ENCODE measurements at regions not wholly inside any gene's neighbourhood (a gene's known extent, or its start where the extent isn't known, plus 50 kb on each side); places are given as distances from the start of the nearest gene placed in this dataset.

- ChIA-PET POLR2A (no interaction called here), CTCF (interaction anchor here (1.6 kb wide), 1 partner anchor 61 kb away, joined by 3 read pairs; no protein-coding TSS in a partner anchor), RAD21 (ENCODE audit: unreplicated experiment) (no interaction called here), SMC1A (ENCODE audit: uncharacterized antibody, unreplicated experiment) (no interaction called here)
- Histone ChIP-seq H3K4me1 (ENCODE audit: control insufficient read depth, insufficient read depth, low read length) (no peaks in the 10 kb centered on the region), H4K20me1 (ENCODE audit: control insufficient read depth, insufficient read depth) (no peaks in the 10 kb centered on the region), H3K36me3 (ENCODE audit: control insufficient read depth in 2 of 2, insufficient read depth in 2 of 2, low read length in 1 of 2) (no peaks in the 10 kb centered on the region), H3K27ac (ENCODE audit: control insufficient read depth, insufficient read depth) (no peak overlapping the region), H3K4me2 (ENCODE audit: control insufficient read depth, insufficient read depth) (no peak overlapping the region), H3K79me2 (ENCODE audit: control insufficient read depth, insufficient read depth, low read length) (no peaks in the 10 kb centered on the region), H3K4me3 (no peak overlapping the region), H2AFZ (ENCODE audit: control insufficient read depth, low read depth, low read length) (no peak overlapping the region), H3K9me3 (replicated peaks; ENCODE audit: control insufficient read depth, insufficient read depth, low read length) (no peaks in the 10 kb centered on the region), H3K9ac (ENCODE audit: control insufficient read depth, insufficient read depth, low read length) (no peak overlapping the region), H3K27me3 (replicated peaks in 1 of 2; ENCODE audit: control insufficient read depth in 2 of 2, insufficient read depth in 2 of 2, low read length in 1 of 2) (no peaks in the 10 kb centered on the region)
- FAIRE-seq (no peak), ATAC-seq (no peak), DNase-seq (ENCODE audit: low read depth, low spot score) (no peak)
- WGBS (ENCODE audit: insufficient coverage, insufficient replicate concordance, low lambda C conversion rate, missing lambda C conversion rate), result 39% methylated on average over 1 of the region's 1 CpG
- BruUV-seq (replicated peaks), result no TSS peak
- intact Hi-C loops (cut with micrococcal nuclease; ENCODE audit: unreplicated experiment) (no loop called here), in situ Hi-C loops (cut with MboI) (no loop called here)
- TF ChIP-seq NFIC (IDR thresholded peaks at IDR 0.05; ENCODE audit: low read depth, low read length), result no peak
- TF ChIP-seq BMI1 (IDR thresholded peaks at IDR 0.05; ENCODE audit: borderline replicate concordance), result no peak
- no peak for TF ChIP-seq SRF (IDR thresholded peaks at IDR 0.05; ENCODE audit: low read depth in 2 of 2, low read length in 2 of 2)
- TF ChIP-seq TARDBP (IDR thresholded peaks at IDR 0.05; ENCODE audit: borderline replicate concordance), result no peak
- TF ChIP-seq, protein P1, sequence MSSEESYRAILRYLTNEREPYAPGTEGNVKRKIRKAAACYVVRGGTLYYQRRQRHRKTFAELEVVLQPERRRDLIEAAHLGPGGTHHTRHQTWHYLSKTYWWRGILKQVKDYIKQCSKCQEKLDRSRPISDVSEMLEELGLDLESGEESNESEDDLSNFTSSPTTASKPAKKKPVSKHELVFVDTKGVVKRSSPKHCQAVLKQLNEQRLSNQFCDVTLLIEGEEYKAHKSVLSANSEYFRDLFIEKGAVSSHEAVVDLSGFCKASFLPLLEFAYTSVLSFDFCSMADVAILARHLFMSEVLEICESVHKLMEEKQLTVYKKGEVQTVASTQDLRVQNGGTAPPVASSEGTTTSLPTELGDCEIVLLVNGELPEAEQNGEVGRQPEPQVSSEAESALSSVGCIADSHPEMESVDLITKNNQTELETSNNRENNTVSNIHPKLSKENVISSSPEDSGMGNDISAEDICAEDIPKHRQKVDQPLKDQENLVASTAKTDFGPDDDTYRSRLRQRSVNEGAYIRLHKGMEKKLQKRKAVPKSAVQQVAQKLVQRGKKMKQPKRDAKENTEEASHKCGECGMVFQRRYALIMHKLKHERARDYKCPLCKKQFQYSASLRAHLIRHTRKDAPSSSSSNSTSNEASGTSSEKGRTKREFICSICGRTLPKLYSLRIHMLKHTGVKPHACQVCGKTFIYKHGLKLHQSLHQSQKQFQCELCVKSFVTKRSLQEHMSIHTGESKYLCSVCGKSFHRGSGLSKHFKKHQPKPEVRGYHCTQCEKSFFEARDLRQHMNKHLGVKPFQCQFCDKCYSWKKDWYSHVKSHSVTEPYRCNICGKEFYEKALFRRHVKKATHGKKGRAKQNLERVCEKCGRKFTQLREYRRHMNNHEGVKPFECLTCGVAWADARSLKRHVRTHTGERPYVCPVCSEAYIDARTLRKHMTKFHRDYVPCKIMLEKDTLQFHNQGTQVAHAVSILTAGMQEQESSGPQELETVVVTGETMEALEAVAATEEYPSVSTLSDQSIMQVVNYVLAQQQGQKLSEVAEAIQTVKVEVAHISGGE (CRISPR knock-in tag; IDR thresholded peaks at IDR 0.05), result no peak
- no peak for TF ChIP-seq ZNF217 (IDR thresholded peaks at IDR 0.05)
- TF ChIP-seq, protein P2, sequence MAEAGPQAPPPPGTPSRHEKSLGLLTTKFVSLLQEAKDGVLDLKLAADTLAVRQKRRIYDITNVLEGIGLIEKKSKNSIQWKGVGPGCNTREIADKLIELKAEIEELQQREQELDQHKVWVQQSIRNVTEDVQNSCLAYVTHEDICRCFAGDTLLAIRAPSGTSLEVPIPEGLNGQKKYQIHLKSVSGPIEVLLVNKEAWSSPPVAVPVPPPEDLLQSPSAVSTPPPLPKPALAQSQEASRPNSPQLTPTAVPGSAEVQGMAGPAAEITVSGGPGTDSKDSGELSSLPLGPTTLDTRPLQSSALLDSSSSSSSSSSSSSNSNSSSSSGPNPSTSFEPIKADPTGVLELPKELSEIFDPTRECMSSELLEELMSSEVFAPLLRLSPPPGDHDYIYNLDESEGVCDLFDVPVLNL (IDR thresholded peaks at IDR 0.05; ENCODE audit: low read depth, low read length), result no peak
- no peak for TF ChIP-seq HCFC1 (IDR thresholded peaks at IDR 0.05; ENCODE audit: low read length)
- TF ChIP-seq IKZF1 (conservative IDR thresholded peaks at IDR 0.05), result no peak
- TF ChIP-seq USF2 (IDR thresholded peaks at IDR 0.05; ENCODE audit: borderline replicate concordance, low read depth, low read length), result no peak
- TF ChIP-seq PAX5 (IDR thresholded peaks at IDR 0.05; ENCODE audit: borderline replicate concordance, low read depth, low read length), result no peak
- no peak for TF ChIP-seq CBX3 (IDR thresholded peaks at IDR 0.05; ENCODE audit: borderline replicate concordance, low read depth)
- no peak for TF ChIP-seq RBBP5 (conservative IDR thresholded peaks at IDR 0.05)
- no peak for TF ChIP-seq NR2F1 (conservative IDR thresholded peaks at IDR 0.05)
- TF ChIP-seq, protein P3, sequence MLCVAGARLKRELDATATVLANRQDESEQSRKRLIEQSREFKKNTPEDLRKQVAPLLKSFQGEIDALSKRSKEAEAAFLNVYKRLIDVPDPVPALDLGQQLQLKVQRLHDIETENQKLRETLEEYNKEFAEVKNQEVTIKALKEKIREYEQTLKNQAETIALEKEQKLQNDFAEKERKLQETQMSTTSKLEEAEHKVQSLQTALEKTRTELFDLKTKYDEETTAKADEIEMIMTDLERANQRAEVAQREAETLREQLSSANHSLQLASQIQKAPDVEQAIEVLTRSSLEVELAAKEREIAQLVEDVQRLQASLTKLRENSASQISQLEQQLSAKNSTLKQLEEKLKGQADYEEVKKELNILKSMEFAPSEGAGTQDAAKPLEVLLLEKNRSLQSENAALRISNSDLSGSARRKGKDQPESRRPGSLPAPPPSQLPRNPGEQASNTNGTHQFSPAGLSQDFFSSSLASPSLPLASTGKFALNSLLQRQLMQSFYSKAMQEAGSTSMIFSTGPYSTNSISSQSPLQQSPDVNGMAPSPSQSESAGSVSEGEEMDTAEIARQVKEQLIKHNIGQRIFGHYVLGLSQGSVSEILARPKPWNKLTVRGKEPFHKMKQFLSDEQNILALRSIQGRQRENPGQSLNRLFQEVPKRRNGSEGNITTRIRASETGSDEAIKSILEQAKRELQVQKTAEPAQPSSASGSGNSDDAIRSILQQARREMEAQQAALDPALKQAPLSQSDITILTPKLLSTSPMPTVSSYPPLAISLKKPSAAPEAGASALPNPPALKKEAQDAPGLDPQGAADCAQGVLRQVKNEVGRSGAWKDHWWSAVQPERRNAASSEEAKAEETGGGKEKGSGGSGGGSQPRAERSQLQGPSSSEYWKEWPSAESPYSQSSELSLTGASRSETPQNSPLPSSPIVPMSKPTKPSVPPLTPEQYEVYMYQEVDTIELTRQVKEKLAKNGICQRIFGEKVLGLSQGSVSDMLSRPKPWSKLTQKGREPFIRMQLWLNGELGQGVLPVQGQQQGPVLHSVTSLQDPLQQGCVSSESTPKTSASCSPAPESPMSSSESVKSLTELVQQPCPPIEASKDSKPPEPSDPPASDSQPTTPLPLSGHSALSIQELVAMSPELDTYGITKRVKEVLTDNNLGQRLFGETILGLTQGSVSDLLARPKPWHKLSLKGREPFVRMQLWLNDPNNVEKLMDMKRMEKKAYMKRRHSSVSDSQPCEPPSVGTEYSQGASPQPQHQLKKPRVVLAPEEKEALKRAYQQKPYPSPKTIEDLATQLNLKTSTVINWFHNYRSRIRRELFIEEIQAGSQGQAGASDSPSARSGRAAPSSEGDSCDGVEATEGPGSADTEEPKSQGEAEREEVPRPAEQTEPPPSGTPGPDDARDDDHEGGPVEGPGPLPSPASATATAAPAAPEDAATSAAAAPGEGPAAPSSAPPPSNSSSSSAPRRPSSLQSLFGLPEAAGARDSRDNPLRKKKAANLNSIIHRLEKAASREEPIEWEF (IDR thresholded peaks at IDR 0.05; ENCODE audit: insufficient replicate concordance, low read depth, low read length), result no peak
- no peak for TF ChIP-seq DPF2 (IDR thresholded peaks at IDR 0.05)
- TF ChIP-seq MYB (IDR thresholded peaks at IDR 0.05; ENCODE audit: borderline replicate concordance, low read depth, low read length), result no peak
Observed at GRCh38 chr4:84219656-84220055, 279.4 kb downstream of the NKX6-1 start.
